ENCODE measurements at regions not wholly inside any gene's neighbourhood (a gene's known extent, or its start where the extent isn't known, plus 50 kb on each side); places are given as distances from the start of the nearest gene placed in this dataset.
A peak's percentile ranks its signal among the peaks of the same experiment; 100 is the strongest.

DNA sequence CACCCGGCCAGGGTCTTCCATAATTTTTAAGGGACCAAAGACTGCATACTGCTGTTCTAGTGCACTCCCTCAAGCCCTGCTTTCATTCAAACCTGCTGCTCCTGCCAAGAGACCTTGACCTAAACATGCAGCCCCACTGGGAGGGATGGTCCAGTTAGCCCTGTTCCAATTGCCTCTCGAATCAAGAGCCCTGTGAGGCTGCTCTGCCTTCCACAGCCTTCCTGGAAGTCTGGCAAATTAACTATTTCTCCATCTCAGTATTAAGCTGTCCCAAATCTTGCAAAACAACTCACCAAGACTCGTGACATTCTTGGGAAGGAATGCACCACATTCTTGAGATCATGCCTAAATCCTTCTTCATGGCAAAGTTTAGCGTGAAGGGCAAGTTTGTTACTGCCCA is 231.3 kb downstream of the C1orf94 start:
- DNase-seq (ENCODE audit: low read depth in 2 of 2) = no peak

DNA sequence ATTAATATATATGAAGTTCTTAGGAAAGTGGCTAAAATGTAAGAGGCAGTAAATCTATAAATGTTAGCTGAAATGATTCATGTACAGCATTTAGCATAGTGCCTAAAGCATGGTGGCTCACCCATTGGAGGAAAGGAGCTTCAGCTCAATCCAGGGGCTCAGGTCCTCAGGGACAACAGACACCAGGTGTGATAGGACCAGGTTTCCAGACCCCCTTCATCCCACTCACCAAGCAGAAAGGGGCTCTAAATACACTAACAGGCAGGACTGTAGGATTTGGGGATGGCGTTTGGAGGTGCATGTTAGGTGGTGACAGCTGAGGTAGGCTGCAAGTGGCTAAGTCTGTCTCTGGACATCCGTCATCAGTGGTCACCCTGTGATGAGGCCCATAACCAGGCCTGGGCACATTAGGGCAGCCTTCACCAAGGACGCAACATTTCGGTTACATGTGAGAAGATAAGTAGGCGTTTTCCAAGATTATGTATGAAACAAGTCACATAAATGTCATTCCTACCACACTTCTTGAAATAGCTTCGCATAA is 233.1 kb downstream of the C1orf94 start:
- no peak for DNase-seq (ENCODE audit: low read depth in 2 of 2)

DNA sequence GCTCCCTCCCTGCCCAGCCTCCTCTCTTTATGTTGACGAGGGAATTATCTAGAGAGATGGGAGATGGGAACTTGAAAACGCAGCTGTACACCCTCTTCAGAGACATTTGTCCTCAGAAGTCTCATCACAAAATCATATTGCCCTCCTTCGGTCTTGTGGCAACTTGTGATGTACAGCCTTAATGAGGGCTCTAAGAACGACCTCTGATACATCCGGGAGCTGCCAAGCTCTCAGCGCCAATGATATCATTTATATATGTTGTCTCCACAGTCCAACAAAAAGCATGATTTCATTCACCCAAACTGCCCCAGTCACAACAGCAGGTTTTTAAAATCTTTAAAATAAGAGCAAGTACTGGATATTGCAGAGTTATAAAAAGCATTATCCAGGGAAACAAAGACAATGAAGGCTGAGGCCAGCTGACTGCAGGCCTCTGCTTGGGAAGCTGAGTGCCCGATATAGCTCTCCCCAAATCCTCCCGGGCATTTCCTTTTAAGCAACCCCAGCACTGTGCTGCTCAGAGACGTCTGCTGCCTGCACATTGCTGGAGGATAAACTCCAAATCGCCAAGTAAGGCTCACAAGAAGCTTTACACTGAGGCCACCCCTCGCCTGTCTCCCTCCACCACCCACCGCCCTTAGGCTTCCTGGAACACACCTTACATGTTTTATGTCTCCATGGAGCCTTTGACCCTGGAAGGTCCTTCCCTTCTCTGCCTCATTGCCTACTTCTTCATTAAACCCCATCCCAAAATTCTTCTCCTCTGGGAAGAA is 236.1 kb downstream of the C1orf94 start:
- DNase-seq (ENCODE audit: low read depth in 2 of 2) = no peak

DNA sequence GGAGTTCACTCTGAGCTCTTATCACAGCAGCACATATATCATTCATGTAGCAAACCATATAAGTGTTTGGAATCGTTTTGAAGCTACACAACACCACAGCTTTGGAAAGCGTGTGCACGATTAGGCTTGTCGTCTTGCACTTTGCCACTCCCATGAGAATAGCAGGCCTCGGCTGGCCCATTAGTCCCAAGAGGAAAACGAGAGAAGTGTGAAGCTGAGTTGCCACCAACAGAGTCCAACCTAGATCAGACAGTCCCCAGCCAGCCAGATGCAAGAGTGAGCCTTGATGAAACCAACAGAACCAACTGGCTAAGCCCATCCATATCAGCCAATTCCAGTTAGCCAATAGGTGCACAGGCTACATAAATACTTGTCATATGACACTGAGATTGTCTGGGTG is 238.4 kb downstream of the C1orf94 start:
- no peak for DNase-seq (ENCODE audit: low read depth in 2 of 2)

DNA sequence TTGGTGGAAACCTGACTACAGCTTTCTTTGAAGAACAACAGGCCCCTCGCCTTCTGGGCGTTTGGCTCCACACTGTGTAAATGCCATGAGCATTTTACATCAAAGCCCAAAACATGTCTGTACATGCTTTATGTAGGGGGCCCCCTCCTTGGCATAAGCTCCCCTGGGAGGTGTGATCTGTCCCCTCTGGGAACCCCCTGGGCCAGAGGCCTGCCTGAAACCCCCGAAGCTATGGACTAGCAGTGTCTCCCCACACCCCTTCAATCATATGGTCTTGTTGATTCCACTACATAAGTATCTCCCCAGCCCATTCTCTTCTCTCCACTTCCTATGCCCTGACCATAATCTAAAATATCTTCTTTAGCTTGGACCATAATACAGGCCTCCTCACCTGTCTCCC is 241.5 kb downstream of the C1orf94 start:
- no peak for DNase-seq (ENCODE audit: low read depth in 2 of 2)

DNA sequence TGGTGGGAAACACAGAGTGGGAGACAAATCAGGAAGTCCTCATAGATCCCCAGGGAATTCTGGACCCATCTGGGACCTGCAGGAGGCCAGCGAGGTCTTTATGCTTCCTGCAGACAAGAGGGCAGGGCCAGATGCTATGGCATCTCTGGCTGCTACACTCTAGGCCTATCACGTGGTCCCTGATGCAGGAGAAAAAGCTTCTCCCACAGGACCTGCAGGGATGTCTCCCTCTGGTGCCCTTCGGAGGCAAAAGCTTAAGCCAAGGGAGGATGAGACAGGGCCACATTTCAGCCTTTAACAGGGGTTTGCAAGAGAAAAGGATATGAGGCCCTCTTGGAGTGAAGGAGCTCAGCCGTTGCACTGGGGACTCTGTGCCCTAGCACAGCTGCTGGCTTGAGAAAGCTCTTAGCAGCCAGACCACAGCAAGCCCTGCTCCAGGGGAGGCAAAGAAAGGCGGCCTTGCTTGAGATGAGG is 243.0 kb downstream of the C1orf94 start:
- DNase-seq (ENCODE audit: low read depth in 2 of 2) = no peak

DNA sequence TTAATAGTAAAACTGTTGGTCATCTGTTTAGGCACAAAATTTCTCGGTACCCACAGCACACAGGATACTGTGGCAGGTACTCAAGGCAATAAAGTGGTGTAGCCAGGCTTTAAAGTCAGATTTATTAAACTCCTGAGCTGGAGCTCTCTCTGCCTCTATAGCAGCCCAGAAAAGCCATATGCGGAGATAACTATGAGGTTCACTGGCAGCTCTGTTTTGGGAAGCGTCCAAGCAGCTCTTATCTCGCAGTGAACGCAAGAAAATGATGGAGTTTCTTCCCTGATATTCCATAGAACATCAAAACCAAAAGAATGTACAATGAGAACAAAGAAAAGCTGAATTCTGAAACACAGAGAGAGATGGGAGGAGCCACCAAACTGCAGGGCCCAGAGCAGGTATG is 248.3 kb downstream of the C1orf94 start:
- no peak for DNase-seq (ENCODE audit: low read depth in 2 of 2)

DNA sequence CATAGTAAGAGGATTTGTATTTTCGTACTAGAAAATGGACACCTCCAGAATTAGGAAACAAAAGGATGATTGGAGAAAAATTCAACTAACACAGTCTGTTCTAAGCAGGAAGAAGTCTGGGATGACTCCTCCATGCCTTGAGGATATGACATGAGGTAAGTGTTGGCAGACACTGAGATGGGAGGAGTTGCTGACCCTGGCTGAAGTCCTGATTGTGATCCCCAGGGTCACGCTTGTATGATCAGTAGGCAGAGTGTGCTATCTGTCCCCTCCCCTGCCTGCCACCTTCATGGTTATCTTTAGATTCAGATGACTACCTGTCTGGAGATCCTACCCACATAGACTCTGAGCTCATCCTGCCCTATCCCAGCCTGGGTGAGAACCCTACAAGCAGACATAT is 249.1 kb downstream of the C1orf94 start:
- DNase-seq (ENCODE audit: low read depth in 2 of 2) = no peak

DNA sequence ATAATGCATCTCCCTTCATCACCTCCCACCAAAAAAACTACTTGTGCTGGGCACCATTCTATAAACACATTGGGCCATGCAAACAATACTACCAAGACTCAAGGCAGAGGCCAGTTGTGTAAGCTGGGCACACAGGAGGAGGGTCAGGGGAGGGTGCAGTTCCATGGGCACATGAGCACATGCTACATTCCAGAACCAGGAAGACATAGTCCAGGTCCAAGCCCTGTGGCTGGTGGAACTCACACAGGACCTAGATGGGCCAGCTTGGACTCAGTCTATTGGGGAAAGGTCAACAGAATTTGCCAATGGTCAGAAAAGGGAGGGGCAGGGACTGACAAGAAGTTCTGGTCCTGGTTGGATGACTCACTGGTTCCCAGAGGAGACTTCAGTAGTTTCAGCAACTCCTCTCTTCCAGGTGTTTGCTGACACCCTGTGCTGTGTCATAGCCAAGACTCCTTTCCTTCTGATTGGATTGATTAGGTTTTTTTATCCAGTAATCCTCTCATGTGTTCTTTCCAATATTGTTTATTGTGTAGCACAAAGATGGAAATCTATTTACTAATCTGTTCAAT is 249.7 kb downstream of the C1orf94 start:
- DNase-seq (ENCODE audit: low read depth in 2 of 2) = no peak

DNA sequence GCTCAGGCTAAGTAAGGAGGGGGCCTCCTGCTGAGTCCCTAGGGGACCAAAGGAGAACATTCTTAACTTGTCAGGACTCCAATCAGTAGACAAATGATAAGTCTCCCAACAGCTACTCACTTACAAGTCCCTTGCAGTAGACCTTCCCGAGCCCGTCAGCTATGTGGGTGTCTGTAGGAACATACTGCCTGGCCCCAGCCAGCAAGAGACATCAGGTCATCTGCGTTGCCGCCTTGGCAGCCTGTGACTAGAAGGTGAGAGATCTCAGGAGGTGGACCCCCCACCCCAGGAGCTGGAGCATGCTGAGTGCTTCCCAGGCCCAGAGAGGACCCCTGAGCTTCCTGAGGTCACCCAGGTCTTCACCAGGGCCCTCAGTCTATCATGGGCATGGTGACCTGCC is 250.5 kb downstream of the C1orf94 start:
- no peak for DNase-seq (ENCODE audit: low read depth in 2 of 2)

DNA sequence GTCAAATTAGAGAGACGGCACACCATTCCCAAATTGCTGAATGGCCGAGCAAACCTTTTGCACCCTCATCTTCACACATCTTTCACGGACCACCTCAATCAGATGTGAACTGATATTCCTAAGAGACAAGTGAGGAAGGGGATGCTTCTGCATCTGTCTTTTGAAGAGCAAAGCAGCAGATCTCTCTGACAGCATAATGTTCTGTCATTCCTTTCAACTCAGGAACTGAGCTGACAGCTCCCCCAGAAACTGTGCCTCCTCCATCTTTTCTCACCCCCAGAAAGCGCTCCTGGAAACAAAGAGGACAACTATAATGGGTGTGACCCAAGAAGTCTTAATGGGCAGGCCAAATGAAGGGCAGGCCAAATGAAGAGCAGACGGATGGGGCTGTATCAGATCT is 256.4 kb downstream of the C1orf94 start:
- no peak for DNase-seq (ENCODE audit: low read depth in 2 of 2)

DNA sequence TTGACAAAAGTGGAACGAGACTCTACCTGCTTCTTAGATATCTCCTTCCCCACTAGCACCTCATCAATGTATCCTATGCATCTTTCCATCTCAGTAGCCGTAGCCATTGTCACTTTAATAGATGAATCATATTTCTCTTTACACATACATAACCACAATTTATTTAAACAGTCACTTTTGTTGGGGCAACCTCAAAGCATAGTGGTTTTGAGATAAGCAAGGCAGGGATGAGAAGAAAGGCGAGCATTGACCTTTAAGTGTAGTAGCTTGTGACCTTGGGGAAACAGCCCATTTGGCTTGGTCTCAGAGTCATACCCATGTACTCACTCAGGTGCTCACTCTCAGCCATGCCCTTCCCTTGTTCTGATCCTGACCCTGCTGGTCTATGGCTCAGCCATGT is 260.1 kb downstream of the C1orf94 start:
- DNase-seq (ENCODE audit: low read depth in 2 of 2) = no peak

DNA sequence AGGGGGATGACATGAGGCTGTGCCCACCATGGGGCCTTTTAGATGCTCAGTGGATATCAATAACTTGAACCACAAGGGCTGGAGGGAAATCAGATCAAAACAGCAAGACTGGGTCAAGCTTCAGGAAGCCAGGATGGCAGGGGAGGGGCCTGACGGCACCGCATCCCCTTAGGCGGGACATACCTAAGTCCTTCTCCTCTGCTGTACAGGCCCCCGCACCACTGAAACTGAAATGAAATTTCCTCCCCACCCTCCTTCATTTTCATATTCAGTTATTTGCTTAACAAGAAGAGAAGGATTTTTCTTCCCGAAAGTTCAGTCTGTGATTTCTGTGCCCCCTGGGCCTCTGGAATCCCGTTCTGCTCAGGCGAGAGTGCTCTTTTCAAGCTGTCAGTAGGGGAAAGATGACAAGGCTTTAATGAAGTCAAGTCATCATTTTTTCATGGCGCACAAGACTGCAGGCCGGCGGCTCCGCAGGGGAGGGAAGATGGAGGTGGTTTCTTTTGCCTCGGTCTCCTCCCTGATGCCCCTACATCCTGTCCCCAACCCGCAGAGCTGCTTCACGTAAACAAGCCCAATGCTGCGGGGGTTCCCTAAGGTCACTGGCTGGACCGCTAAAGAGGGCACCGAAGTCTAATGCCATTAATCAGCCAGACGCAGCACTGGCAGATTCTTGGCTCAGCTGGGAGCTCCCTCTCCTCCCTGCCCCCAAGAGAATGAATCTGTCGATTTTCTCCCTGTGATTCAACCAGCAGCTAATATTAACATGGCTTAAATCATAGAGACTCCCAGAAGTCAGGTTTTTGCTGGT is 264.8 kb downstream of the C1orf94 start:
- no peak for DNase-seq (ENCODE audit: low read depth in 2 of 2)

DNA sequence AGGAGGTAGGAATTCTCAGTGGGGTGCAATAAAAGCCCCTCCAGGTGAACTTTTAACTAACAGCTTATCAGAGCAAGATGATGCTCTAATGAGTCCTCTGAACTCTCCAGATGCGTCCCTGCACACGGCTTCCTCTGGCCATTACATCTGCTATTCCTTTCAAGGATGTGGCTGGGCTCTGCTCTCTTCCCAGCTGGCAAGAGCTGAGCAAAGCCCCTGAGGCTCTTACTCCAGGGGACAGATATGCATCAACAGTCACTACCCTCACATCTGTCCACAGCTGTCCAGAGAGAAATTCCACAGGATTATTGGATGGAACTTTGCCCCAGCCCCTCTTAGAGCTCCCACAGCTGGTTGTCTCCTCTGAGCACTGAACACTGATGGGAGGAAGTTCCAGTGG is 267.8 kb downstream of the C1orf94 start:
- DNase-seq (ENCODE audit: low read depth in 2 of 2) = no peak

DNA sequence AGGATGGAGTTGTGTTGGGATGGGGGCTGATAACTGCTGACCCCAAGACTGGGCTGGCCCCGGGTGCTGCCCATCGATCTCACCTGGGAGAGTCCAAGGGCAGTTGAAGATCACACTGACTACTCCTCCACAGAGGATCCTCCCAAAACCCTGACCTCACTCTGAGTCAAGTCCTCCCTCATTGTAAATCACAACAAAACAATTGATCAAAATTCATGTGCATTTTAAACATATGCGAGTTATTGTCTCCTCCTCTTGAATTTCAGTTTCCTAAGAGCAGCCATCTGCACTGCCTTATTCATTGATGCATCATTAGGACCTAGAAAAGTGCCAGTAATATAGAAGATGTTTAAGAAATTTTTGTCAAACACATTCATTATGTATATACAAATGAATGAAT is 273.6 kb downstream of the C1orf94 start:
- no peak for DNase-seq (ENCODE audit: low read depth in 2 of 2)

DNA sequence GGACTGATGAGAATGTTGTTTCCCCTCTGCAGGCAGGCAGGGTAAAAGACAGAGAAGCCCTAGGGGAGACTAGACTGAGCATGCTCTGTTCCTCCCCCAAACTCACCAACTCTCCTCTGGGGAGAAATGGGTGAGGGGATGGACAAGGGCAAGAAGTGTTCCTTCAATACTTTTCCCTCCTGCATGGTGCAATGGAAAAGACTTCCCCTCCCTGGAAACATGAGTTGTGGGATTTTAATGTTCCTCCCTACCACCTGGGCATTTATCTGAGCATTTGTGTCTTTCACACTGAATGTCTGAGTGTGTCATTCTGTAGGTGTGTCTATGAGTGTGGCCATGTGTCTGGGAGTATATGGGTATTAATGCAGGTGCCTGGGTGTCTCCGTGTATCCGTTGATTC is 275.7 kb downstream of the C1orf94 start:
- no peak for DNase-seq (ENCODE audit: low read depth in 2 of 2)

DNA sequence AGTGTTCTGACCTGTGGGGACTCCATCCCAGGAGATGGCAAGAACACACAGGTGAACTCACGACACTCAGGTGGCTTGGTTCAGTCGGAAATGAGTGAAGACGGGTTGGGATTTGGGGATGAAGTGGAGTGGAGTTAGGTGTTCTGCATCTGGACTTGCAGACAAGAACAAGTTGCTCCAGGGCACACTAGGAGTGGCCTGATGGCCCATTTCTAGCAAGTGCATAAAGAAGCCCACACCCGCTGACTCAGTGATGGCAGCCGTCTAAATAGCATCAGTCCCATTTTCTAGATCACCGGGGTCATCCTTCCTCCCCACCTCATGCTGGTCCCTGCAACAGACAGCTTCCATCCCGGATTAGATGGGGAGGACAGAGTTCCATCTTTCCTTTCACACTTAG is 278.4 kb downstream of the C1orf94 start:
- no peak for DNase-seq (ENCODE audit: low read depth in 2 of 2)

DNA sequence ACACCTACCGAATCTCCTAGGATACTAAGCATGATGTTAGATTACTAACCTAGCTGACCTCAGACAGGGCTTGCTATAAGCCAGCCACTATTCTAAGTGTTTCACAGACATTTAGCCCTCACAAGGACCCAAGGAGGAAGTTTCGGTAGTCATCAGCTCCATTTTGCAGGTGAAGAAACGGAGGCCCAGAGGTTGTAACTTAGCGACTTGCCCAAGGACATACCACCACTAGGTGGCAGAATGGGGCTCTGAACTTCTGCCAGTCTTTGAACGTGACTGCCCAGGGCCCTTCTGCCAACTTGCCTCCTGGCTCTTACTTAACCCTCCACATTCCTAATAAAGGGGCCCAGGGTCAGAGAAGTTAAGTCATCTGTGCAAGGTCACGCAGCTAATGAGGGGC is 283.5 kb downstream of the C1orf94 start:
- DNase-seq (ENCODE audit: low read depth in 2 of 2) = peak; percentile 4 to 15

DNA sequence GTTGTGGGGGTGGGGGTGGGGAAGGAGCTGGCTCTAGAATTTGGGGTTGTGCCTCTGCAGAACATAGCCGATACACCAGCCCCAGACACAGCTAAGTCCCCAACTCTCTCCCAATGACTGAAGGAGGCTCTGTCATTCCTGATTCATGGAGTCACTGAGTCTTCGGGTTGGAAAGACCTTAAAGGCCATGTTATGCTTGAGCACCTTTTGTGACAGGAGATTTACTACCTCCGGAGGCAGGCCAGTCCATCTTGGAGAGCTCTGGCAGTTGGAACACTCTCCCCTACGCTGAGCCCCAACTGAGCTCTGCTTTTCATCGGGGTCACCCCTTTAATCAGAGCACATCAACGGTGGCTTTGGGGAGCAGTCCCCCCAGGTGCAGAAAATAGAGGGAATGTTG is 284.4 kb upstream of the GJB5 start:
- DNase-seq (ENCODE audit: low read depth in 2 of 2) = no peak

DNA sequence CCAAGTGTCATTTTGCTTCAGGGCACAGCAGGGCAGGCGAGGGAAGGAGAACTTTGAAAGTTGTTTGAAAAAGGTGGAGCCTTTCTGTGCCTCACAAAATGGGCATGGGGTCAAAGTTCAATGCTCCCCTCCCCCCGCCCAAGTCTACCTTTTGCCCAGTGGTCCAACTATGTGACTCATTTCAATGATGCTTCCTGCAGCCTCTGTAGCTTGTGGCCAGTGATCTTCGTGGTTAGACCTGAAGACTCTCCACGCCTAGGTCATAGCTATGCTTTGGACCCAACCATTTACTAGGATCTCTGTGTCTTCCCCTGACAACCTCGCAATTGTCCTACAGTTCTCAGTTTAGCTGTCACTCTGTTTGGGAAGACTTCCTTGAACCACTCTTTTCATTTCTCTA is 280.3 kb upstream of the GJB5 start:
- no peak for DNase-seq (ENCODE audit: low read depth in 2 of 2)

DNA sequence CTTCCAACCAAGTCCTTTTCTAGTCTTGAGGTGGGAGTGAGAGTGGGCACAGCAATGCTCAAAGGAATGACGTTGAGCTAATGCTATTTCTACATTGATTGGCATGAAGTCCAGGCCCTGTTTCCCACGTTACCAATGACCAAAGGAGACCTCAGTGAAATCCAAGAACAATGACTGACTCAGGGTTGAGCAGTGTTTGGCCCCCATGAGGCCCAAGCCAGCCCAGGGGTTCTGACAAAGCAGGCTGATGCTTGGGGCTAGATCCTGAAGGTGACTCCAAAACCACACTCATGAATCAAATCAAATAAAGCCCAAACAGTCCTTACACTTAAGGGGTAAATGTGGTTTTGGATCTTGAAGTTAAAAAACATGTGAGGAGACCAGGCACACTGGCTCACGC is 278.5 kb upstream of the GJB5 start:
- DNase-seq (ENCODE audit: low read depth in 2 of 2) = no peak

DNA sequence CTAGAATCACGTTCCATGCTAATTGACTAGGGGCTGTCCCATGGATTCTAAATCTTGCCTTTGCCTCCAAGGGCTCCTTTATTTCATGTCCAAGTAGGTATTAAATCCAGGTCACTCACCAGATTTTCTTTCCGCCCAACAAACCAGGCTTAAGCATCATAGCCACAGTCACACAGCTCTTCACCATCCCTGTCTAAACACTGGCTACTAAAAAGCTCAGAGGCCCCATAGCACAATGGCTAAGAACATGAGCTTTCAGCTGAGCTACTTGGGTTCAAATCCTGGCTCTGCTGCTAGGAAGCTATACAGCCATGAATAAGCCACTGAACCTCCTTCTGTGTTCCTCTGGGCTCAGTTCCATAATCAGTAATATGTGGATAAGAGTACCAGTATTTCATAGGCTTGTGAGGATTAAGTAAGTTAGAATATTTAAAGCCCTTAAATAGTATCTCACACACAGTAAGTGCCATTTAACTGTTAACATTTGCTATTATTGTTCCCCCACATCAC is 277.2 kb upstream of the GJB5 start:
- DNase-seq (ENCODE audit: low read depth in 2 of 2) = no peak
